ENCODE measurements at regions not wholly inside any gene's neighbourhood (a gene's known extent, or its start where the extent isn't known, plus 50 kb on each side); places are given as distances from the start of the nearest gene placed in this dataset.

- H3K27ac Mint-ChIP-seq: no peak overlapping the region
- intact Hi-C loops (cut with micrococcal nuclease): no loop called here
- H3K27me3 ChIP-seq (ENCODE audit: control insufficient read depth, insufficient read depth, low read length): no peaks in the 10 kb centered on the region
- H3K36me3 ChIP-seq (ENCODE audit: control insufficient read depth, insufficient read depth, low read length): no peaks in the 10 kb centered on the region
- H3K9me3 ChIP-seq (ENCODE audit: control insufficient read depth, insufficient read depth, low read length): peaks cover 7% of the 10 kb centered on the region
- no peaks in the 10 kb centered on the region for H3K4me1 Mint-ChIP-seq
- peaks cover 2% of the 10 kb centered on the region in 2 donors for H3K9me3 Mint-ChIP-seq
- no peaks in the 10 kb centered on the region for H3K4me1 ChIP-seq (ENCODE audit: control insufficient read depth, insufficient read depth, low read length)
- TF ChIP-seq CTCF (IDR thresholded peaks at IDR 0.05): no peak
- H3K4me3 ChIP-seq (ENCODE audit: low read length): no peak overlapping the region
- no peak overlapping the region for H3K27ac ChIP-seq (ENCODE audit: low read length)
- no peak for DNase-seq
- H3K36me3 Mint-ChIP-seq: no peaks in the 10 kb centered on the region
- H3K27me3 Mint-ChIP-seq (ENCODE audit: low read depth in 2 of 2): no peaks in the 10 kb centered on the region
- no peak overlapping the region for H3K4me3 Mint-ChIP-seq
- ATAC-seq: no peak
Observed at GRCh38 chr4:14693728-14694127, 308.6 kb upstream of the CPEB2 start.

- no peaks in the 10 kb centered on the region for H3K27me3 ChIP-seq (ENCODE audit: control insufficient read depth, insufficient read depth, low read length)
- H3K4me3 ChIP-seq (ENCODE audit: low read length): no peak overlapping the region
- no peaks in the 10 kb centered on the region for H3K36me3 Mint-ChIP-seq
- H3K36me3 ChIP-seq (ENCODE audit: control insufficient read depth, insufficient read depth, low read length): no peaks in the 10 kb centered on the region
- H3K4me3 Mint-ChIP-seq: no peak overlapping the region
- intact Hi-C loops (cut with micrococcal nuclease): no loop called here
- no peak overlapping the region for H3K27ac ChIP-seq (ENCODE audit: low read length)
- ATAC-seq (no peak), DNase-seq (no peak)
- H3K27me3 Mint-ChIP-seq (ENCODE audit: low read depth in 2 of 2): no peaks in the 10 kb centered on the region
- peaks cover 2% of the 10 kb centered on the region in 2 donors for H3K9me3 Mint-ChIP-seq
- H3K4me1 ChIP-seq (ENCODE audit: control insufficient read depth, insufficient read depth, low read length): no peaks in the 10 kb centered on the region
- 76% methylated on average over 3 of the region's 6 CpGs for WGBS (ENCODE audit: insufficient coverage)
- H3K27ac Mint-ChIP-seq: no peak overlapping the region
- no peaks in the 10 kb centered on the region for H3K4me1 Mint-ChIP-seq
- TF ChIP-seq CTCF (IDR thresholded peaks at IDR 0.05): no peak
- peaks cover 7% of the 10 kb centered on the region for H3K9me3 ChIP-seq (ENCODE audit: control insufficient read depth, insufficient read depth, low read length)
Observed at GRCh38 chr4:14695095-14695845, 307.0 kb upstream of the CPEB2 start.

GRCh38 chr4:14700083-14700482 lies 302.2 kb upstream of the CPEB2 start:
- no peak for TF ChIP-seq CTCF (IDR thresholded peaks at IDR 0.05)
- intact Hi-C loops (cut with micrococcal nuclease): no loop called here
- Histone ChIP-seq H3K27me3 (ENCODE audit: control insufficient read depth, insufficient read depth, low read length) (no peaks in the 10 kb centered on the region), H3K36me3 (ENCODE audit: control insufficient read depth, insufficient read depth, low read length) (no peaks in the 10 kb centered on the region), H3K4me3 (ENCODE audit: low read length) (no peak overlapping the region), H3K27ac (ENCODE audit: low read length) (no peak overlapping the region), H3K9me3 (ENCODE audit: control insufficient read depth, insufficient read depth, low read length) (no peaks in the 10 kb centered on the region), H3K4me1 (ENCODE audit: control insufficient read depth, insufficient read depth, low read length) (no peaks in the 10 kb centered on the region)
- Mint-ChIP-seq H3K27me3 (ENCODE audit: low read depth in 2 of 2) (no peaks in the 10 kb centered on the region), H3K36me3 (no peaks in the 10 kb centered on the region), H3K4me1 (no peaks in the 10 kb centered on the region), H3K4me3 (no peak overlapping the region), H3K9me3 (no peaks in the 10 kb centered on the region), H3K27ac (no peak overlapping the region)
- ATAC-seq: no peak
- DNase-seq: no peak

- Histone ChIP-seq H3K27me3 (ENCODE audit: control insufficient read depth, insufficient read depth, low read length) (no peaks in the 10 kb centered on the region), H3K4me3 (ENCODE audit: low read length) (no peak overlapping the region), H3K4me1 (ENCODE audit: control insufficient read depth, insufficient read depth, low read length) (no peaks in the 10 kb centered on the region), H3K9me3 (ENCODE audit: control insufficient read depth, insufficient read depth, low read length) (no peaks in the 10 kb centered on the region), H3K27ac (ENCODE audit: low read length) (no peak overlapping the region), H3K36me3 (ENCODE audit: control insufficient read depth, insufficient read depth, low read length) (no peaks in the 10 kb centered on the region)
- no peaks in the 10 kb centered on the region for H3K9me3 Mint-ChIP-seq
- intact Hi-C loops (cut with micrococcal nuclease): no loop called here
- H3K27ac Mint-ChIP-seq: no peak overlapping the region
- H3K27me3 Mint-ChIP-seq (ENCODE audit: low read depth in 2 of 2): no peaks in the 10 kb centered on the region
- DNase-seq (no peak), ATAC-seq (no peak)
- no peaks in the 10 kb centered on the region for H3K4me1 Mint-ChIP-seq
- no peak overlapping the region for H3K4me3 Mint-ChIP-seq
- H3K36me3 Mint-ChIP-seq: no peaks in the 10 kb centered on the region
- TF ChIP-seq CTCF (IDR thresholded peaks at IDR 0.05): no peak
- 79% methylated on average over 2 of the region's 3 CpGs for WGBS (ENCODE audit: insufficient coverage)
Observed at GRCh38 chr4:14700544-14700943, 301.7 kb upstream of the CPEB2 start.

Data from natural killer cell (primary cell).